Right lung (tissue), 2 donors: ENCODE measurements at regions not wholly inside any gene's neighbourhood (a gene's known extent, or its start where the extent isn't known, plus 50 kb on each side); places are given as distances from the start of the nearest gene placed in this dataset.
"Not testable (repeated sequence)": the region's sequence is repeated elsewhere in the genome, so short reads cannot be mapped to it uniquely, and the experiment has no call there.

ENCODE experiments used
- DNase-seq, 2 donors: peaks; one replicate each; pipeline ENCODE4 v3.0.0-alpha.2; 2013

GRCh38 chr2:47295131-47295980 lies 73.8 kb upstream of the EPCAM start:
- DNase-seq, result no peak

- no peak for DNase-seq
Observed at GRCh38 chr2:47293976-47294375, 75.1 kb upstream of the EPCAM start.

- DNase-seq, result no peak
Observed at GRCh38 chr2:47288864-47289263, 80.2 kb upstream of the EPCAM start.

GRCh38 chr2:47283659-47284058 lies 85.5 kb upstream of the EPCAM start:
- DNase-seq, result no peak

GRCh38 chr2:47282621-47283272 lies 86.4 kb upstream of the EPCAM start:
- no peak for DNase-seq

- not testable (repeated sequence) for DNase-seq
Observed at GRCh38 chr2:47279525-47279924, 89.6 kb upstream of the EPCAM start.

- no peak for DNase-seq
Observed at GRCh38 chr2:47277987-47278386, 91.1 kb upstream of the EPCAM start.

GRCh38 chr2:47277187-47277586 lies 91.9 kb upstream of the EPCAM start:
- no peak for DNase-seq

- DNase-seq, result no peak
Observed at GRCh38 chr2:47276061-47276460, 93.0 kb upstream of the EPCAM start.

- DNase-seq, result no peak
Observed at GRCh38 chr2:47274054-47274782, 94.9 kb upstream of the EPCAM start.

- DNase-seq, result no peak
Observed at GRCh38 chr2:47272905-47273758, 96.0 kb upstream of the EPCAM start.

GRCh38 chr2:47272031-47272864 lies 95.9 kb upstream of the CALM2 start:
- DNase-seq, result peak; percentile 48 to 52

- DNase-seq, result no peak
Observed at GRCh38 chr2:47271054-47272000, 95.0 kb upstream of the CALM2 start.

- no peak for DNase-seq
Observed at GRCh38 chr2:47270421-47270820, 94.1 kb upstream of the CALM2 start.

GRCh38 chr2:47269316-47270232 lies 93.3 kb upstream of the CALM2 start:
- DNase-seq, result no peak

- no peak for DNase-seq
Observed at GRCh38 chr2:47267711-47268086, 91.4 kb upstream of the CALM2 start.

- DNase-seq, result no peak
Observed at GRCh38 chr2:47266939-47267710, 90.8 kb upstream of the CALM2 start.
